IPS-20b (cell line): ENCODE measurements at regions not wholly inside any gene's neighbourhood (a gene's known extent, or its start where the extent isn't known, plus 50 kb on each side); places are given as distances from the start of the nearest gene placed in this dataset.
A peak's percentile ranks its signal among the peaks of the same experiment; 100 is the strongest.
"Not testable (repeated sequence)": the region's sequence is repeated elsewhere in the genome, so short reads cannot be mapped to it uniquely, and the experiment has no call there.

Source experiments
- H3K27ac ChIP-seq: one replicate; pipeline ENCODE4 v1.5.1; 2013; ENCODE audit warnings: low read length
- H3K27me3 ChIP-seq: 2 replicates; pipeline ENCODE4 v1.6.1; 2013; ENCODE audit warnings: mild to moderate bottlenecking, low read length, inconsistent platforms; ENCODE audit not compliant: insufficient read depth
- H3K36me3 ChIP-seq: 2 replicates; pipeline ENCODE4 v1.6.1; 2013; ENCODE audit warnings: low read depth, mild to moderate bottlenecking, inconsistent platforms, low read length, moderate library complexity; ENCODE audit not compliant: insufficient read depth
- H3K4me1 ChIP-seq: 2 replicates; pipeline ENCODE4 v1.6.1; 2013; ENCODE audit warnings: mild to moderate bottlenecking, control low read depth, inconsistent platforms, low read length, moderate library complexity; ENCODE audit not compliant: insufficient read depth
- H3K4me3 ChIP-seq: 2 replicates; pipeline ENCODE4 v1.5.1; 2013; ENCODE audit warnings: mild to moderate bottlenecking, low read length, inconsistent platforms
- H3K9ac ChIP-seq: 2 replicates; pipeline ENCODE4 v1.6.1; 2013; ENCODE audit warnings: low read depth, mild to moderate bottlenecking, inconsistent platforms, low read length, moderate library complexity
- H3K9me3 ChIP-seq: 2 replicates; pipeline ENCODE4 v1.6.1; 2013; ENCODE audit warnings: mild to moderate bottlenecking, low read depth, low read length, inconsistent platforms; ENCODE audit not compliant: insufficient read depth

DNA sequence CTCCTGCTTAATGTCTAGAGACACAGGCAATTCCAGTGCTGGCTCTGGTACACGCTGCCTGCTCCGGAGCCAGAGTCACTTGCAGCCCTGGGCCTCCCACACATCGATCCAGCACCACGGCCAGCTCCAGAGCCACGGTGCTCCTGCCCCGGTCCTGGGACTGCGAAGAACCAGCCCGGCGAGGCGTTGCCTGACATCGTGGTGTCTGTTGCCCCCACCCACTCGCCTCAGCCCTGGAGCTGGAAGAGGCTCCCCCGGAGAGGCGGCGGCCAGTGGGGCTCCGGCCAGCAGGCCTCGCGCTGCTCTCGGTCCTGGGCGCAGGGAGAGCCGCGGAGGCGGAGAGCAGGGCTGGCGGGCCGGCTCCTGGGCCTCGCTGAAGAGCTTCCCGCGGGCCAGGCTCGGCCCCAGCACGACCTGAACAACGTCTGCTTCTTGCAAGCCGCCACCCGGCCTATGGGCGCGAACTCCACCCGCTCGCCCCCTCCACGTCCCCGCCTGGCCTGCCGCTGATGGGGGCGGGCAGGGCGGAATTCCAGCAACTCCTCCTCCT, 364.8 kb downstream of the CEP170 start:
- peak overlapping the region; percentile 40; the same call in 1 of the 2 replicates for H3K4me3 ChIP-seq

GRCh38 chr1:242886137-242886536, 361.6 kb upstream of the PLD5 start:
- H3K9ac ChIP-seq: no peak overlapping the region
- no peaks in the 10 kb centered on the region for H3K4me1 ChIP-seq
- H3K36me3 ChIP-seq: no peaks in the 10 kb centered on the region
- H3K27ac ChIP-seq: no peak overlapping the region
- no peaks in the 10 kb centered on the region for H3K9me3 ChIP-seq
- H3K27me3 ChIP-seq: no peaks in the 10 kb centered on the region
- no peak overlapping the region for H3K4me3 ChIP-seq

More for the DNA sequence above, 364.8 kb downstream of the CEP170 start:
- Histone ChIP-seq H3K27me3 (no peaks in the 10 kb centered on the region), H3K9ac (no peak overlapping the region), H3K27ac (no peak overlapping the region), H3K9me3 (no peaks in the 10 kb centered on the region), H3K36me3 (no peaks in the 10 kb centered on the region), H3K4me1 (no peaks in the 10 kb centered on the region)

DNA sequence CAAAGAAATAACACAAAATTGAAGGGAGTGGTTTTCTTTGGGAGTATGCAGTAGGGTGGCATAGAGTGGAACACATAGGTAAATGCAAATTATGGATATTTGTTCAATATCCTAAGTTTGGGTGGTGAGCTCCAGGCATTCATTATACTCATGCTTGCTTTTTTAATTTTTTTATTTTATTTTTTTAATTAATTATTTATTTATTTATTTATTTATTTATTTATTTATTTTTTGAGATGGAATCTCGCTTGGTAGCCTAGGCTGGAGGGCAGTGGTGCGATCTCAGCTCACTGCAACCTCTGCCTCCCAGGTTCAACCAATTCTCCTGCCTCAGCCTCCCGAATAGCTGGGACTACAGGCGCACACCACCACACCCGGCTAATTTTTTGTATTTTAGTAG, 355.5 kb upstream of the PLD5 start:
- not testable (repeated sequence) for H3K9me3 ChIP-seq, H3K27me3 ChIP-seq, H3K36me3 ChIP-seq, H3K9ac ChIP-seq, H3K4me3 ChIP-seq, H3K27ac ChIP-seq, H3K4me1 ChIP-seq

GRCh38 chr1:242877743-242878142, 353.2 kb upstream of the PLD5 start:
- no peaks in the 10 kb centered on the region for H3K36me3 ChIP-seq
- no peak overlapping the region for H3K9ac ChIP-seq
- no peak overlapping the region for H3K4me3 ChIP-seq
- no peaks in the 10 kb centered on the region for H3K9me3 ChIP-seq
- H3K27ac ChIP-seq: no peak overlapping the region
- H3K27me3 ChIP-seq: no peaks in the 10 kb centered on the region
- H3K4me1 ChIP-seq: no peaks in the 10 kb centered on the region

DNA sequence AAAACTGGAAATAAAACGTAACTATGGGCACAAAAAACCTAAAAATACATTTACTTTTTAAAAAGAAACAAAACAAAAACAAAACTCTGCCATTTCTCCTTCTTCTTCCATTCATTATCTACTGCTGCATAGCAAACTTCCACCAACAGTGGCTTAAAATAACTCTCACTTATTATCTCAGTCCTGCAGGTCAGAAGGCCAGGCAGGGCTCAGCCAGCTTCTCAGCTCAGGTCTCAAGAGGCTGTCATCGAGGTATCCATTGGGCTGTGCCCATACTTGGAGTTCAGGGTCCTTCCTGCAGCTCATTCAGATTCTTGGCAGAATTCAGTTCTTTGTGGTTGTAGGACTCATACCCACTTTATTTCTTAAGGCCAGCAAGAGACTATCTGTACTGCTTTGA, 352.7 kb upstream of the PLD5 start:
- no peaks in the 10 kb centered on the region for H3K27me3 ChIP-seq
- no peak overlapping the region for H3K4me3 ChIP-seq
- H3K27ac ChIP-seq: no peak overlapping the region
- H3K36me3 ChIP-seq: no peaks in the 10 kb centered on the region
- no peaks in the 10 kb centered on the region for H3K9me3 ChIP-seq
- no peak overlapping the region for H3K9ac ChIP-seq
- H3K4me1 ChIP-seq: no peaks in the 10 kb centered on the region

GRCh38 chr1:242876030-242876429, 351.5 kb upstream of the PLD5 start:
- H3K27ac ChIP-seq: no peak overlapping the region
- no peaks in the 10 kb centered on the region for H3K36me3 ChIP-seq
- H3K4me1 ChIP-seq: no peaks in the 10 kb centered on the region
- H3K9me3 ChIP-seq: no peaks in the 10 kb centered on the region
- no peak overlapping the region for H3K9ac ChIP-seq
- H3K4me3 ChIP-seq: no peak overlapping the region
- H3K27me3 ChIP-seq: no peaks in the 10 kb centered on the region

DNA sequence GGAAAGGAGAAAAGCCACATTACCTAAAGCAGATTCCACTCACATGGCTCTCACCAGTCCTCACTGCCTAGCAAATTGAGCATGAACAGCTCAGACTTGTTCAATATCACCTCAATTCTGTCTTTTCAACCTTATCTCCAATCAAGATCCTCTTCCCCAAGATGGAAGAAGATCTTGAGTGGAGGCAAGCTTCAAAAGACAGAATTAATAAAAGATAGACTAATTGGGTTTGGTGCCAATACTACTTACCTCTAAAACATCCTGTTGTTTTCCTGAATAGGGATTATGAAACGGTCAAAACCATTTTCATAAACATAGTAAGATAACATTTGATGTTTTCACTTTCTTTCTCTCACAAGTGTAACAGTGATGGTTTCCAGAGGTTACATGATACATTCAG, 349.2 kb upstream of the PLD5 start:
- Histone ChIP-seq H3K27ac (no peak overlapping the region), H3K4me1 (no peaks in the 10 kb centered on the region), H3K9ac (no peak overlapping the region), H3K4me3 (no peak overlapping the region), H3K36me3 (no peaks in the 10 kb centered on the region), H3K27me3 (no peaks in the 10 kb centered on the region), H3K9me3 (no peaks in the 10 kb centered on the region)

- H3K9me3 ChIP-seq: no peaks in the 10 kb centered on the region
- H3K9ac ChIP-seq: no peak overlapping the region
- H3K4me1 ChIP-seq: no peaks in the 10 kb centered on the region
- no peak overlapping the region for H3K27ac ChIP-seq
- no peaks in the 10 kb centered on the region for H3K27me3 ChIP-seq
- H3K36me3 ChIP-seq: no peaks in the 10 kb centered on the region
- no peak overlapping the region for H3K4me3 ChIP-seq
Observed at GRCh38 chr1:242872521-242872920, 348.0 kb upstream of the PLD5 start.

- Histone ChIP-seq H3K9me3 (no peaks in the 10 kb centered on the region), H3K27ac (no peak overlapping the region), H3K4me3 (no peak overlapping the region), H3K9ac (no peak overlapping the region), H3K27me3 (no peaks in the 10 kb centered on the region), H3K36me3 (no peaks in the 10 kb centered on the region), H3K4me1 (no peaks in the 10 kb centered on the region)
Observed at GRCh38 chr1:242871471-242872030, 347.1 kb upstream of the PLD5 start.

DNA sequence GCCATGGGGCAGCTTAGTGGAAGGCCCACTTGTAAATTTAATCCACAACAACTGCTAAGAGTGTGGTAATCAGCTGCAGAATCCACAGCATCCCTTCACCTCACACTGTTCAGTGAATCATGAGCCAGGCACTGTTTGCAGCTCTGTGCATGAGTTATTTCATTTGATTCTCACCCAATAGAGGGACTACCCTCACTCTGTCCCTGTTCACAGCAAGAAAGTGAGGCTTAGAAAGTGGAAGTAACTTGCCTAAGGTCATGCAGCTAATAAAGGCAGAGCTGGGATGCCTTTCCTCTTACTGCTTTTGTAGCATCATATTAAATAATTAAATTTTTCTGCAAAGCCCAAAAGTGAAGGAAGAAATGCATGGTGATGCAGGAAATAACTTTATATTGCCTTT, 346.5 kb upstream of the PLD5 start:
- Histone ChIP-seq H3K27ac (no peak overlapping the region), H3K4me3 (no peak overlapping the region), H3K9ac (no peak overlapping the region), H3K27me3 (no peaks in the 10 kb centered on the region), H3K36me3 (no peaks in the 10 kb centered on the region), H3K4me1 (no peaks in the 10 kb centered on the region), H3K9me3 (no peaks in the 10 kb centered on the region)

- Histone ChIP-seq H3K4me3 (no peak overlapping the region), H3K27ac (no peak overlapping the region), H3K36me3 (no peaks in the 10 kb centered on the region), H3K4me1 (no peaks in the 10 kb centered on the region), H3K9me3 (no peaks in the 10 kb centered on the region), H3K9ac (no peak overlapping the region), H3K27me3 (no peaks in the 10 kb centered on the region)
Observed at GRCh38 chr1:242856289-242856688, 331.8 kb upstream of the PLD5 start.

DNA sequence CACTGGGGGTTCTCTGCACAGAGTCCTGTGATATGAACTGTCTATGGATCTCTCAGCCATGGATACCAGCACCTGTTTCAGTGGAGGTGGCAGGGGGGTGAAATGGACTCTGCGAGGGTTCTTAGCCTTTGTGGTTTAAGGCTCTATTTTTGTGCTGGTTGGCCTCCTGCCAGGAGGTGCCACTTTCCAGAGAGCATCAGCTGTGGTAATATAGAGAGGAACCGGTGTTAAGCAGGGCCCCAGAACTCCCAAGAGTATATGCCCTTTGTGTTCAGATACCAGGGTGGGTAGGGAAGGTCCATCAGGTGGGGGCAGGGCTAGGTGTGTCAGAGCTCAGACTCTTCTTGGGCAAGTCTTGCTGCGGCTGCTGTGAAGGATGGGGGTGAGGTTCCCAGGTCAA, 330.0 kb upstream of the PLD5 start:
- H3K27ac ChIP-seq: no peak overlapping the region

More for the DNA sequence above, 330.0 kb upstream of the PLD5 start:
- Histone ChIP-seq H3K9ac (no peak overlapping the region), H3K4me1 (no peaks in the 10 kb centered on the region), H3K9me3 (no peaks in the 10 kb centered on the region), H3K4me3 (no peak overlapping the region), H3K27me3 (no peaks in the 10 kb centered on the region), H3K36me3 (no peaks in the 10 kb centered on the region)
